NCI-H69 (cell line): ENCODE measurements at regions not wholly inside any gene's neighbourhood (a gene's known extent, or its start where the extent isn't known, plus 50 kb on each side); places are given as distances from the start of the nearest gene placed in this dataset.

ENCODE experiments used
- DNase-seq: peaks from one replicate; lab custom pipeline; 2025; lab: John Stamatoyannopoulos, UW

- DNase-seq, result no peak
Observed at GRCh38 chr9:86764221-86764624, 183.1 kb downstream of the GAS1 start.

- DNase-seq, result no peak
Observed at GRCh38 chr9:86763791-86764190, 183.5 kb downstream of the GAS1 start.

- DNase-seq, result no peak
Observed at GRCh38 chr9:86757382-86757720, 190.0 kb downstream of the GAS1 start.

- no peak for DNase-seq
Observed at GRCh38 chr9:86756576-86757381, 190.5 kb downstream of the GAS1 start.

GRCh38 chr9:86755561-86755941, 191.8 kb downstream of the GAS1 start:
- DNase-seq, result no peak

- DNase-seq, result no peak
Observed at GRCh38 chr9:86754581-86755560, 192.4 kb downstream of the GAS1 start.

- no peak for DNase-seq
Observed at GRCh38 chr9:86753836-86754235, 193.5 kb downstream of the GAS1 start.

- DNase-seq, result no peak
Observed at GRCh38 chr9:86752733-86753132, 194.6 kb downstream of the GAS1 start.

GRCh38 chr9:86751956-86752355, 195.3 kb downstream of the GAS1 start:
- no peak for DNase-seq

GRCh38 chr9:86751207-86751606, 196.1 kb downstream of the GAS1 start:
- DNase-seq, result no peak

- DNase-seq, result peak; percentile 4
Observed at GRCh38 chr9:86749894-86750255, 197.4 kb downstream of the GAS1 start.

- no peak for DNase-seq
Observed at GRCh38 chr9:86749161-86749893, 198.0 kb downstream of the GAS1 start.

GRCh38 chr9:86747711-86748110, 199.6 kb downstream of the GAS1 start:
- DNase-seq, result no peak

- no peak for DNase-seq
Observed at GRCh38 chr9:86741311-86742208, 205.7 kb downstream of the GAS1 start.

GRCh38 chr9:86735772-86736458, 211.4 kb downstream of the GAS1 start:
- no peak for DNase-seq

GRCh38 chr9:86734771-86735170, 212.5 kb downstream of the GAS1 start:
- DNase-seq, result no peak

- no peak for DNase-seq
Observed at GRCh38 chr9:86733929-86734328, 213.4 kb downstream of the GAS1 start.

- no peak for DNase-seq
Observed at GRCh38 chr9:86732514-86733171, 214.7 kb downstream of the GAS1 start.

- no peak for DNase-seq
Observed at GRCh38 chr9:86731511-86732063, 215.7 kb downstream of the GAS1 start.
